ENCODE measurements at regions not wholly inside any gene's neighbourhood (a gene's known extent, or its start where the extent isn't known, plus 50 kb on each side); places are given as distances from the start of the nearest gene placed in this dataset.

GRCh38 chrX:39602195-39602594, 495.6 kb downstream of the BCOR start:
- no peak for TF ChIP-seq NFIC (IDR thresholded peaks at IDR 0.05)
- no peak for TF ChIP-seq USF1 (IDR thresholded peaks at IDR 0.05)

- TF ChIP-seq, protein P1, sequence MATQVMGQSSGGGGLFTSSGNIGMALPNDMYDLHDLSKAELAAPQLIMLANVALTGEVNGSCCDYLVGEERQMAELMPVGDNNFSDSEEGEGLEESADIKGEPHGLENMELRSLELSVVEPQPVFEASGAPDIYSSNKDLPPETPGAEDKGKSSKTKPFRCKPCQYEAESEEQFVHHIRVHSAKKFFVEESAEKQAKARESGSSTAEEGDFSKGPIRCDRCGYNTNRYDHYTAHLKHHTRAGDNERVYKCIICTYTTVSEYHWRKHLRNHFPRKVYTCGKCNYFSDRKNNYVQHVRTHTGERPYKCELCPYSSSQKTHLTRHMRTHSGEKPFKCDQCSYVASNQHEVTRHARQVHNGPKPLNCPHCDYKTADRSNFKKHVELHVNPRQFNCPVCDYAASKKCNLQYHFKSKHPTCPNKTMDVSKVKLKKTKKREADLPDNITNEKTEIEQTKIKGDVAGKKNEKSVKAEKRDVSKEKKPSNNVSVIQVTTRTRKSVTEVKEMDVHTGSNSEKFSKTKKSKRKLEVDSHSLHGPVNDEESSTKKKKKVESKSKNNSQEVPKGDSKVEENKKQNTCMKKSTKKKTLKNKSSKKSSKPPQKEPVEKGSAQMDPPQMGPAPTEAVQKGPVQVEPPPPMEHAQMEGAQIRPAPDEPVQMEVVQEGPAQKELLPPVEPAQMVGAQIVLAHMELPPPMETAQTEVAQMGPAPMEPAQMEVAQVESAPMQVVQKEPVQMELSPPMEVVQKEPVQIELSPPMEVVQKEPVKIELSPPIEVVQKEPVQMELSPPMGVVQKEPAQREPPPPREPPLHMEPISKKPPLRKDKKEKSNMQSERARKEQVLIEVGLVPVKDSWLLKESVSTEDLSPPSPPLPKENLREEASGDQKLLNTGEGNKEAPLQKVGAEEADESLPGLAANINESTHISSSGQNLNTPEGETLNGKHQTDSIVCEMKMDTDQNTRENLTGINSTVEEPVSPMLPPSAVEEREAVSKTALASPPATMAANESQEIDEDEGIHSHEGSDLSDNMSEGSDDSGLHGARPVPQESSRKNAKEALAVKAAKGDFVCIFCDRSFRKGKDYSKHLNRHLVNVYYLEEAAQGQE (IDR thresholded peaks at IDR 0.05; ENCODE audit: low read depth) = no peak
- no peak for TF ChIP-seq TEAD4 (IDR thresholded peaks at IDR 0.05)
- no peak for TF ChIP-seq FOXM1 (IDR thresholded peaks at IDR 0.05; ENCODE audit: borderline replicate concordance, low read depth)
Observed at GRCh38 chrX:39603230-39603629, 494.5 kb downstream of the BCOR start.

DNA sequence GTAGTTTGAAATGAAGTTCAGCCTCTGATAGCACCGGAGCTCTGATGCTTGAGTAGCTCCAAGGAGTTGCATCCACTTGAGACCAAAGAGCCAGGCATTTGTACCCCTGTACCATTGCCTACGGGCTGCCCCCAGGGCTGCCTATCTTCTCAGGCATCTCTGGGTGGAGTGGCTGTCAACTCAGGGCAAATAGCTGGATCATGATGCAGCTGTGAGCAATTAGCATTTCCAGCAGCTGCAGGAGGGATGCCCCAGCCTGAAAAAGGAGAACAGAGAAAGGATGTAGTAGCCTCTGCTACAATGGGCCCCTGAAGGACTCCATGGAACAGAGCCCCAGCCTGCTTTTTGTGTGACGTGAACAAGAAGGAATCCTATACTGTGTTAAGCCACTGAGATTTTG, 492.6 kb downstream of the BCOR start:
- TF ChIP-seq TEAD4 (IDR thresholded peaks at IDR 0.05) = no peak
- TF ChIP-seq RAD21 (IDR thresholded peaks at IDR 0.05; ENCODE audit: low read depth) = no peak
- no peak for TF ChIP-seq TAF1 (IDR thresholded peaks at IDR 0.05; ENCODE audit: low read depth)

- TF ChIP-seq TEAD4 (IDR thresholded peaks at IDR 0.05) (no peak), EGR1 (IDR thresholded peaks at IDR 0.05) (no peak), TCF12 (IDR thresholded peaks at IDR 0.05; ENCODE audit: low read depth) (no peak), USF1 (IDR thresholded peaks at IDR 0.05) (no peak), YY1 (IDR thresholded peaks at IDR 0.05; ENCODE audit: low read depth) (no peak), ZBTB7A (IDR thresholded peaks at IDR 0.05; ENCODE audit: low read depth) (no peak), FOXM1 (IDR thresholded peaks at IDR 0.05; ENCODE audit: borderline replicate concordance, low read depth) (no peak)
- TF ChIP-seq, protein P1 (IDR thresholded peaks at IDR 0.05; ENCODE audit: low read depth) = no peak
Observed at GRCh38 chrX:39605866-39606265, 491.9 kb downstream of the BCOR start.

DNA sequence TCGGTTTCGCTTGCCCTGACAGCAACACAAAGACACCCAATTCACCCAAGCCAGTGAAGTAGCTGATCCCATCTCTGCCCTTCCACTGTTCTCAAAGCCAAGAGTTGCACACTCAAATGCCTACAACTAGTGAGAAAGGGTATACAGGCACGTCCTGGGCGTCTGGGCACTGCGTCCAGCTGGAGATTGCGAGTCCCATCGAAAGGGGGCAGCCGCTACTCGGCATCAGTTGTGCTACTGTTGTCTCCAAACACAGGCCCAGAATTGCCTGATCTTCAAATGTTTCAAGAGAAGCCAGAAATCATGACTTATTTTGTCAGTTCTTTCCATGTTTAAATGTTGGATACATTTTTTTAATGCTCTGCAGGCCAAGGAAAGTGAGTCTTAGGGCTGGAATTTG, 487.8 kb downstream of the BCOR start:
- TF ChIP-seq TCF12 (IDR thresholded peaks at IDR 0.05; ENCODE audit: low read depth) (no peak), TAF1 (IDR thresholded peaks at IDR 0.05; ENCODE audit: low read depth) (no peak), FOXM1 (IDR thresholded peaks at IDR 0.05; ENCODE audit: borderline replicate concordance, low read depth) (no peak), CREB1 (IDR thresholded peaks at IDR 0.05; ENCODE audit: low read depth) (no peak), EGR1 (IDR thresholded peaks at IDR 0.05) (no peak), YY1 (IDR thresholded peaks at IDR 0.05; ENCODE audit: low read depth) (no peak)

- TF ChIP-seq CREB1 (IDR thresholded peaks at IDR 0.05; ENCODE audit: low read depth) = no peak
- no peak for TF ChIP-seq TEAD4 (IDR thresholded peaks at IDR 0.05)
Observed at GRCh38 chrX:39611468-39611867, 486.3 kb downstream of the BCOR start.

DNA sequence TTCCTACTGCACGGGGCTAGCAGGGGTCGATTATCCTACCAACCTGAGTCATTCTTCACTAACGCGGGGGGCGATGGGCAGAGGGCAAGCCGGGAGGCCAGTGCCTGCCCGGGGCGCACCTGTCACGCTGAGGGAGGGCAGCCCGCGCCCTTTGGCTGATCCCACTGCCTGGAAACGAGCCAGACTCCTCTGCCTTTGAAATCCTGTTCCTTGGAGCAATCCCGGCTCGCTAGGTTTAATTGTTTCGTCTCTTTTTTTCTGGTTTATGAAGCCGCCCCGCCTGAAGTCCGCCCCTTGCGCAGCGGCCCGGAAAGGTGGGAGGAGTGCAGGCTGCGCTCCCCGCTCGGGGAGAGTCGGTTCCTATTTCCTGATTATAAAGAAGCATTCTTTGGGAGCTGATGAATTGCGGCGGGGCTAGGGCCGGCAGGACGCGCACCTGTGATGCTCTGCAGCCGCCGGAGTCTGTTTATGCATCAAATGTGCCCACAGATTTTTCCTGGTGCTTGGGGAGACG, 484.2 kb downstream of the BCOR start:
- TF ChIP-seq CREB1 (IDR thresholded peaks at IDR 0.05; ENCODE audit: low read depth) (no peak), RAD21 (IDR thresholded peaks at IDR 0.05; ENCODE audit: low read depth) (no peak), MAX (IDR thresholded peaks at IDR 0.05) (no peak; the same call in 1 of the 2 replicates), EGR1 (IDR thresholded peaks at IDR 0.05) (0 out of 2 replicates have a peak, but pooled peaks have one; percentile 9), CEBPB (IDR thresholded peaks at IDR 0.05) (peak; percentile 12; the same call in 1 of the 2 replicates), NFIC (IDR thresholded peaks at IDR 0.05) (peak; percentile 94), YY1 (IDR thresholded peaks at IDR 0.05; ENCODE audit: low read depth) (no peak), TEAD4 (IDR thresholded peaks at IDR 0.05) (no peak; the same call in 1 of the 2 replicates), TCF12 (IDR thresholded peaks at IDR 0.05; ENCODE audit: low read depth) (peak; percentile 90), FOXM1 (IDR thresholded peaks at IDR 0.05; ENCODE audit: borderline replicate concordance, low read depth) (no peak), TAF1 (IDR thresholded peaks at IDR 0.05; ENCODE audit: low read depth) (no peak), EP300 (IDR thresholded peaks at IDR 0.05; ENCODE audit: borderline replicate concordance) (peak; percentile 76), ZBTB7A (IDR thresholded peaks at IDR 0.05; ENCODE audit: low read depth) (peak; percentile 75; the same call in 1 of the 2 replicates), USF1 (IDR thresholded peaks at IDR 0.05) (no peak)
- TF ChIP-seq, protein P1 (IDR thresholded peaks at IDR 0.05; ENCODE audit: low read depth) = no peak

Measured in Ishikawa (cell line).